IMR-90 (cell line): ENCODE measurements at regions not wholly inside any gene's neighbourhood (a gene's known extent, or its start where the extent isn't known, plus 50 kb on each side); places are given as distances from the start of the nearest gene placed in this dataset.

ENCODE experiments used
- ATAC-seq: fragments of 200-7000 bp; cut with Tn5 transposase; 2 replicates; pipeline ENCODE4 v1.9.1; 2020; ENCODE audit warnings: low read depth, mild to moderate bottlenecking, moderate library complexity
- BruUV-seq: library from RNA; stranded (reverse); fragments of 400-500 nt; replicated peaks from 2 replicates; lab custom pipeline; 2021; lab: Mats Ljungman, UMichigan
- CTCF ChIA-PET: fragments of 300-600 bp; formaldehyde crosslinking; extraction: SDS; loops from one replicate; lab custom pipeline; 2021; ENCODE audit warnings: antibody characterized with exemption; lab: Yijun Ruan, JAX
- POLR2A ChIA-PET: fragments of 300-600 bp; sonication (Branson Sonifier 250); formaldehyde crosslinking; loops from one replicate; lab custom pipeline; 2022; ENCODE audit warnings: antibody characterized with exemption; ENCODE audit not compliant: unreplicated experiment; lab: Charles Lee
- DNase-seq: peaks from one replicate; pipeline ENCODE4 v3.0.0; 2013
- H2AFZ ChIP-seq: replicated peaks from 2 replicates; pipeline ENCODE3; 2013; ENCODE audit warnings: low read length, mild to moderate bottlenecking; ENCODE audit not compliant: poor library complexity
- H2AK5ac ChIP-seq: 2 replicates; pipeline ENCODE4 v1.6.1; 2013; ENCODE audit warnings: low read depth, low read length, inconsistent platforms
- H2AK9ac ChIP-seq: replicated peaks from 2 replicates; pipeline ENCODE3; 2013; ENCODE audit warnings: mild to moderate bottlenecking, low read depth, low read length, moderate library complexity; ENCODE audit not compliant: poor library complexity
- H2BK120ac ChIP-seq: 2 replicates; pipeline ENCODE4 v1.6.1; 2013; ENCODE audit warnings: low read depth, low read length, inconsistent platforms
- H2BK15ac ChIP-seq: 3 replicates; pipeline ENCODE4 v1.6.1; 2013; ENCODE audit warnings: low read depth, low read length, inconsistent platforms
- H2BK20ac ChIP-seq: 2 replicates; pipeline ENCODE4 v1.6.1; 2013; ENCODE audit warnings: low read depth, mild to moderate bottlenecking, inconsistent platforms, low read length, moderate library complexity
- H2BK5ac ChIP-seq: 2 replicates; pipeline ENCODE4 v1.6.1; 2013; ENCODE audit warnings: mild to moderate bottlenecking, low read depth, low read length, inconsistent platforms; ENCODE audit not compliant: poor library complexity, severe bottlenecking
- H3K14ac ChIP-seq: replicated peaks from 2 replicates; pipeline ENCODE4 v1.6.1; 2013; ENCODE audit warnings: low read depth, low read length, inconsistent platforms
- H3K18ac ChIP-seq: 2 replicates; pipeline ENCODE4 v1.6.1; 2013; ENCODE audit warnings: low read depth, low read length, control low read depth
- H3K23ac ChIP-seq: 2 replicates; pipeline ENCODE4 v1.6.1; 2013; ENCODE audit warnings: low read depth, low read length, inconsistent platforms
- H3K27ac ChIP-seq: 2 replicates; pipeline ENCODE4 v1.5.1; 2013; ENCODE audit warnings: mild to moderate bottlenecking, control low read depth, low read length; ENCODE audit not compliant: insufficient read depth
- H3K27me3 ChIP-seq: 2 replicates; pipeline ENCODE4 v1.6.1; 2013; ENCODE audit warnings: low read length; ENCODE audit not compliant: control insufficient read depth, insufficient read depth
- H3K36me3 ChIP-seq: 2 replicates; pipeline ENCODE4 v1.6.1; 2013; ENCODE audit warnings: low read length, mixed read lengths; ENCODE audit not compliant: control insufficient read depth, insufficient read depth
- H3K4ac ChIP-seq: 2 replicates; pipeline ENCODE4 v1.6.1; 2013; ENCODE audit warnings: low read depth, low read length, inconsistent platforms
- H3K4me1 ChIP-seq: 2 replicates; pipeline ENCODE4 v1.6.1; 2013; ENCODE audit warnings: low read length, mixed read lengths; ENCODE audit not compliant: control insufficient read depth, insufficient read depth
- H3K4me2 ChIP-seq: 2 replicates; pipeline ENCODE4 v1.6.1; 2013; ENCODE audit warnings: low read depth, mild to moderate bottlenecking, control low read depth, low read length, moderate library complexity
- H3K4me3 ChIP-seq: 2 replicates; pipeline ENCODE4 v1.5.1; 2013; ENCODE audit warnings: low read depth, mild to moderate bottlenecking, control low read depth, low read length, moderate library complexity; ENCODE audit not compliant: insufficient read depth
- H3K56ac ChIP-seq: 2 replicates; pipeline ENCODE4 v1.6.1; 2013; ENCODE audit warnings: low read length, inconsistent platforms; ENCODE audit not compliant: insufficient read depth; ENCODE audit errors: extremely low read depth
- H3K79me1 ChIP-seq, 2 experiments: 2 replicates each; pipeline ENCODE4 v1.6.1; 2013; ENCODE audit warnings: low read length in 2 of 2, inconsistent platforms in 1 of 2, low read depth in 1 of 2
- H3K9ac ChIP-seq: 2 replicates; pipeline ENCODE4 v1.6.1; 2013; ENCODE audit warnings: low read depth, low read length, control low read depth
- H3K9me1 ChIP-seq: 2 replicates; pipeline ENCODE4 v1.6.1; 2013; ENCODE audit warnings: low read length, inconsistent platforms; ENCODE audit not compliant: insufficient read depth
- H3K9me3 ChIP-seq: 2 replicates; pipeline ENCODE4 v1.6.1; 2013; ENCODE audit warnings: low read length; ENCODE audit not compliant: control insufficient read depth, insufficient read depth
- H4K20me1 ChIP-seq: 2 replicates; pipeline ENCODE4 v1.6.1; 2013; ENCODE audit warnings: low read length, inconsistent platforms; ENCODE audit not compliant: insufficient read depth
- H4K5ac ChIP-seq: 2 replicates; pipeline ENCODE4 v1.6.1; 2013; ENCODE audit warnings: mild to moderate bottlenecking, low read depth, low read length, control low read depth
- H4K8ac ChIP-seq, 2 experiments: 2 replicates each; pipeline ENCODE4 v1.6.1; 2013; ENCODE audit warnings: low read depth in 2 of 2, low read length in 2 of 2, control low read depth in 1 of 2, inconsistent platforms in 1 of 2
- H4K91ac ChIP-seq: 2 replicates; pipeline ENCODE4 v1.6.1; 2013; ENCODE audit warnings: low read depth, low read length, inconsistent platforms; ENCODE audit not compliant: insufficient read depth
- BHLHE40 ChIP-seq: fragments of 150-350 bp; IDR thresholded peaks from 2 replicates; pipeline ENCODE4 v1.6.1; 2016; ENCODE audit warnings: mild to moderate bottlenecking, low read depth, low read length
- NFE2L2 ChIP-seq: fragments of 150-350 bp; IDR thresholded peaks from 2 replicates; pipeline ENCODE4 v1.6.1; 2016; ENCODE audit warnings: low read depth, mild to moderate bottlenecking, low read length
- WGBS, 2 experiments: methylation state at CpG; one replicate each; pipeline versions ENCODE4 v1.1.5 to v1.1.7; 2013; ENCODE audit warnings: missing lambda C conversion rate in 2 of 2; ENCODE audit not compliant: insufficient read length in 1 of 2; ENCODE audit errors: extremely low coverage in 2 of 2; 5-methylcytosine and 5-hydroxymethylcytosine counted together
- dilution Hi-C: fragments of 300-500 bp; cut with HindIII; formaldehyde crosslinking; loops from one replicate; pipeline ENCODE4 v1.14.3; 2018; ENCODE audit warnings: low sequenced_read_pairs; ENCODE audit not compliant: unreplicated experiment
- in situ Hi-C: fragments of 300-500 bp; cut with MboI; formaldehyde crosslinking; loops from 3 replicates; pipeline ENCODE4 v1.14.3; 2019; ENCODE audit warnings: low sequenced_read_pairs, inconsistent platforms, mixed read lengths
- intact Hi-C: fragments of 100-400 bp; cut with micrococcal nuclease; formaldehyde crosslinking; loops from 2 replicates; pipeline ENCODE4 v1.10.0; 2022

- intact Hi-C loops (no loop called here), dilution Hi-C loops (no loop called here), in situ Hi-C loops (no loop called here)
- ChIA-PET POLR2A (no interaction called here), CTCF (no interaction called here)
- no peak for ATAC-seq
- Histone ChIP-seq H4K20me1 (no peaks in the 10 kb centered on the region), H2AFZ (no peak overlapping the region), H3K27me3 (no peaks in the 10 kb centered on the region; the same call in 1 of the 2 replicates), H4K8ac (no peak overlapping the region), H3K14ac (no peak overlapping the region), H4K5ac (no peak overlapping the region), H3K9ac (no peak overlapping the region), H3K27ac (no peak overlapping the region), H3K4ac (no peak overlapping the region), H3K9me1 (no peaks in the 10 kb centered on the region), H2AK9ac (no peak overlapping the region), H2BK20ac (no peak overlapping the region), H3K56ac (no peak overlapping the region), H2BK5ac (no peak overlapping the region), H3K36me3 (no peaks in the 10 kb centered on the region), H3K4me3 (no peak overlapping the region), H3K79me1 (no peaks in the 10 kb centered on the region), H3K23ac (no peak overlapping the region), H4K91ac (no peak overlapping the region), H2BK120ac (no peak overlapping the region), H3K18ac (no peak overlapping the region), H3K9me3 (no peaks in the 10 kb centered on the region), H3K4me1 (no peaks in the 10 kb centered on the region), H2AK5ac (no peak overlapping the region), H3K4me2 (no peak overlapping the region), H2BK15ac (no peak overlapping the region)
- 8% methylated on average over 2 of the region's 7 CpGs; no CpG with 5 or more reads in 1 of the 2 experiments for WGBS, 2 experiments
- TF ChIP-seq BHLHE40, result no peak
- TF ChIP-seq NFE2L2, result no peak
- no peak for DNase-seq
- BruUV-seq, result no TSS peak
These were observed 214.3 kb downstream of the TFAP2C start for GRCh38 chr20:56843386-56843785.
